GM18505 (cell line): ENCODE measurements at regions not wholly inside any gene's neighbourhood (a gene's known extent, or its start where the extent isn't known, plus 50 kb on each side); places are given as distances from the start of the nearest gene placed in this dataset.

Source experiments
- ATAC-seq: cut with Tn5 transposase; IDR thresholded peaks from one replicate; pipeline ENCODE4 v1.9.1; 2021; ENCODE audit not compliant: unreplicated experiment
- POLR2A ChIP-seq: IDR thresholded peaks from 4 replicates; pipeline ENCODE4 v1.6.1; 2011; ENCODE audit warnings: borderline replicate concordance; ENCODE audit not compliant: insufficient read depth, insufficient read length; ENCODE audit errors: extremely low read depth

DNA sequence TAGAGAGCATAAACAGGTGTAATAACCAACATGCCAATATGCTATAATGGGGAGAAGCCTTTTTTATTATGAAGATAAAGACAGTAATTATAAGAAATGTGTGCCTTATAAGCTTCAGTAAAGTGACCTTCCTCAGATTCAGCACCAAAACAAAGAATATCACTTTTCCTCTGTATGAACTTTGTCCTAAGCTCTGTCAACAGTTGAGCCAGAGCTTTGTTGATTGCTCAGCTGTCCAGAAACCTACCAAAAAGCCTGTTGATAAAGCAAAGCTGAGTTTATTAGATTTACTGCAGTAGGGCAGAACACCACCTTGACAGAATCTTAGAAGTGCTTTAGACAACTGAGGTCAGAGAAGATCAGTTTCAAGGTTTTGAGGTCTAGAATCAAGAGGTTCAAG lies 635.3 kb downstream of the EDEM1 start:
- ATAC-seq, result no peak
- no peak for TF ChIP-seq POLR2A

DNA sequence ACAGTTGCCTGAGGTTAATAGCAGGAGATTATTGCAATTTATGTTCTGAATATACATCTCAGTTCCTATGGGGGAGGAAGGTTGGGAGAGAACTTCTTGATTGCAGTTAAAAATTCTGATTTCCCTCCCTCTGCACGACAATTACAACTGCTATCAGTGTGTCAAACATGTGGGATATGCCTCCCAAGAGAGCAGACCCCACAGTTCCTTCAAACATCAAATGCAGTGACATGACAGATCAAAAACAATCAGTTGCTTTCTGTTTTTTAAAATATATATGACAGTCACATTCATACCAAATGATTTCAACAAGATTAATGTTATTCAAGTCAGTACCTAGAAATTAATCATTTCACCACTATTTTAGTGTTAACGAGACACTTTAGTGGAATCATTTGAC lies 639.0 kb downstream of the EDEM1 start:
- TF ChIP-seq POLR2A, result no peak
- ATAC-seq, result no peak

DNA sequence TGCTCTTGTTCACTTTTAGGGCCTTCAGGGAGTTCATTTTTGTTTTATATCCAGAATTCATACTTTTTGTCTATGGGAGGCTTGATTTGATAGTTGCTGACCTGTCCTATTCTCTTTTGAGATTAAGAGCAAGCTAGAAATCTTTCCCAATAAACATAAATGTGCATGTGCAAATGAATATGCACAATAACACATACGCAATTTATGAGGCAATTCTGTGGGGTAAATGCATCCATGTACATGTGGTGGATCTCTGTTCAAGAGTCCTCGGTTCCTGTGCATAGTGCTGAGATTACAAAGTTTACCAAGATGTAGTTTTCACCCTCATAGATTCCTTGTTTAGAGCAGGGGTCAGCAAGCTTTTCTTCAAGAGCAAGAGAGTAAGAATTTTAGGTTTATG lies 640.7 kb downstream of the EDEM1 start:
- no peak for TF ChIP-seq POLR2A
- ATAC-seq, result no peak

DNA sequence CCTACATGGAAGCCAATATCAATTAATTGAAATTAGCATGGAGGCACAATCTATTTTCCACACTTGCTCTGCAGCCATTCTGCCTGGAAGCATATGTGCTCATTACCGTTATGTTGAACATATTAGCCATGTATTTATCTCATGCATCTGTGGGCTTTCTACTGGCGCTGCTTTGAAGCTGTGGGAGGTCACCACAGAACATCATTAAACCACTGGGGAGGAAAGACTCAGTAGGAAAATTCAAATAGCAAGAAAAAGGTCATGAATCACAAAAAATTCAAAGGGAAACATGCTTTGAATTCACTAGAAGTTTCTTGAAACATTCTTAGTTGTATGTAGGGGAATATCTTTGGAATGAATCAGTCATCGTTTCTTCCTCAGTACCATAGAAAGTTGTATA lies 652.5 kb downstream of the EDEM1 start:
- TF ChIP-seq POLR2A, result no peak
- ATAC-seq, result no peak

DNA sequence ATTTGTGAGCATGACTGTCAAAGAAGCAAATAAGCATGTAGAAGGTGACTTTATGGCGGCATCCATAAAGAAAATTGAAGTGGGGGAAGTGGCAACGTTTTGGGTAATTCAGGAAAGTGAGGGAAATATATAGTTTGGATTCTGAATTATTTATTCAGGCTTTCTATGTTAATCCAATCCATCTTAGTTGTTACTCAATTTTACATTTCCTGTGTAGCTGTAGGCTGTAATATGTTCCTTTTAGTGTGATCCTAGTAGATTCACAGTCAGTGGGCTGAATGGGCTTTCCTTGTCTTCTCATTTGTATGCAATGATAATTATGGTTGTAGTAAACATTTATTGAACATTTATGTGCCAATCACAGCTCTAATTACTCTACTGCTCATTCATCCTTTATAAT lies 654.1 kb downstream of the EDEM1 start:
- no peak for ATAC-seq
- TF ChIP-seq POLR2A, result no peak

DNA sequence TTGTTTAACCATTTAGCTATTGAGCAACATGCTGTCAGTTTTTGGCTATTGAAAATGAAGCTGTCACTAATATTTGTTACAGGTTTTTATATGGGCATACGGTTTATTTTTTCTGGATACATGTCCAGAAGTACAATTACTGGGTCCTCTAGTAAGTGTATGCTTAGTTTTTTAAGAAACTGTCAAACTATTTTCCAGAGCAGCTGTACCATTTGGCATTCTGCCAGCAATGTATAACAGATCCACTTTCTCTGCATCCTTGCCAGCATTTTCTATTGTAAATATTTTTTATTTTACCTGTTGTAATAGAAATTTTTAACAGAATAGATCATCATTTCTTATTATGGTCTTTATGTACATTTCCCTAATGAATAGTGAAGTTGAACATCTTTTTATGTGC lies 658.8 kb downstream of the EDEM1 start:
- no peak for ATAC-seq
- TF ChIP-seq POLR2A, result no peak

DNA sequence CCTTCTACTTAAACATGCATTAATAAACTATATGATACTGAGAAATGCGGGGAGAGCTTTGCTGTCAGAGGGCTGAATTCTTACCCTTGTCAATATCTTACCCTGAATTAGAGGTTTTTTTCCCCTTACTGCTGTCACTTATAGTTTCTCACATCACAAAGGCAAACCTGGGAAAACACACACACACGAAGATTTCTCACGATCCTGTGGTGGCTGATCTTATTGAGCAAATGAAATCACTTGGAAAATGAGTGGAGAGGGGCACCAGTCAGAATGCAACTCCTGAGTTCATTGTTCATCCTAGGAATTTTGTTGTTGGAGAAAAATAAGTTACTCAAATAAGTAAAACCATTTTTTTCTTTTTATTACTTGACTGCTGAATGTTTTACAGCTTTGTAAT lies 673.6 kb downstream of the EDEM1 start:
- no peak for TF ChIP-seq POLR2A
- ATAC-seq, result no peak

DNA sequence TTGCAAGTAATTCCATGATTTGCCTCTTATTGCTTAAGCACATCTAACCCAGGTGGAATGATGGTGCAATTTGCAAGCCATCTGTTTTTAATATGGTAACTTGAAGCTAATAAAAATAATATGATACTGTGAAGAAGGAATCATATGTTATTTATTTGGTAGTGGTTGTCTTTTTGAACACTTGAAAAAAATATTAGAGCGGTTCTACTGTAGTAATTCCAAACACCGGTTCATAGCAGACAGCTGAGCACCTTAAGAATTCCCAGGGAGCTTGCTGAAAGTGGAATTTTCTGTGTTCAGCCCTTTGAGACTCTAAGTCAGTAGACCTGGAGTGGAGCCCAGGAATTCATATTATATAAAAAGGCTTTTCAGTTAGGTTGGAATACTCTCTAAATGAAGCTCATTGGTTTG lies 687.4 kb downstream of the EDEM1 start:
- TF ChIP-seq POLR2A, result no peak
- ATAC-seq, result no peak

DNA sequence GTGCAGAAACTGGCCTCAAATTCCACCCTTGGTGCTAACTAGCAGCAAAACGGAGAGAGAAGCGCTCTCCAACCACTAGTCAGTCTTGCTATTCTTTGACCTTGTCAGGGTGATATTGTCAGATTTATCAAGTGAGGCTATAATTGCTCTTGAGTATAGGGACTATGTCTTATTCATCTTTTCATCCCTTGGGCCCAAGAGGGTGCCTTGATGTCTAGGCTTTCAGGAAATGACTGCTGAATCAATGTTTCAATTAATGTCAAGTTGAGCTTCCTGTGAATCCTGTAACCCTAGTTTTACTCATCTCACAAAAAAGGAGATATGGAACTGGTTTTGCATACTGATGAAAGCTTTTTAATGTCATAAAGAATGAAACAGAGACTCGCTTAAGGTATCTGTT lies 701.3 kb downstream of the EDEM1 start:
- ATAC-seq, result no peak
- no peak for TF ChIP-seq POLR2A

DNA sequence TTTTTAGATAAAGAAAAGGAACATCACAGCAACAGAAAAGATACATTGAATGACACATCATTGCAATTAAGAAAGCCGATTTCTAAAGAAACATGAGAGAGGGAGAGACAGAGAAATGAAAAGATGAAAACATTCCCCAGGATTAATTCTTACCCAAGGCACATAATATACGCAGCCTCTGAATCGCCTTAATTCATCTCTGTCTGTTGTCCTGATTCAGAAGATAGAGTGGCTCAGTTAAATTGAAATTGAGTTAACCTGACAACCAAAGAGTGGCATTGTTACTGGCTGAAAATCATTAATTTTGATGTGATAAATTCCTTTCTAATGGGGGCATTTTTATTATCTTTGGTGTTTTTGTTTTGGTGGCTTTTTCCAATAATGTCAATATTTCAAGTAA lies 701.9 kb downstream of the EDEM1 start:
- ATAC-seq, result no peak
- no peak for TF ChIP-seq POLR2A

DNA sequence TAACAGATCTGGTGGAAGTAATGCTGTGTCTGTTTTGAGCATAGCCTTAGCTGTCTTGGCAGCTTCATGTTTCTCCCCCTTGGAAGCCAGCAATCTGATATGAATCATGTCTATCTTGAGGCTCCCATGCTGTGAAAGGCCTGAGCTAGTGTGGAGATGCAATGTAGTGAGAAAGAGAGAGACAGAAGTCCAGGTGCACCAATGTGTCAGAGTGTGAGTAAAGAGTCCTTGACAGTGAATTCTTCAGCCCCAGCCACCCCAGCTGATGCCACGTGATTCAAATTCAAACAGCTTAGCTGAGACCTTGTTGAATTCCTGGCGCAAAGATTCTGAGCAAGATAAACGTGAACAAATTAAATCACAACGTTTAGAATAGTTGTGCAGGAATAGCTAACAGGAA lies 704.2 kb downstream of the EDEM1 start:
- ATAC-seq, result no peak

DNA sequence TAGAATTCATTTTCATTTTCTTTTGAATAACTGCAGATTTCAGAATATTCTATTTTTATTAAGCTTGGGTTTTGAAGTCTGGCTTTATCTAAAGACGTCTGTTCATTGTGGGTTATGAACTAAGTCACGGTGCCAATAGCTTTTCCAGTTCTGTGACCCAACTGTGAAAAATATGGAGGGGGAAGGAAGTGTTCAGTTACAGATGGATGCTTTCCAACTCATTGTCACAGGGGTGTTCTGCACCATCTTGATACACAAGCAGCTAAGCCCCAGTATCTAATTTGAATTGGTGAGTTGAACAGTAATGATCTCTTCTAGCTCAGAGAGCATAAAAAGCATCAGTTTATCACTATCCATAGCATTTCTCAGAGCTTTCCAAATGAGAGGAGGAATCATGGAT lies 710.6 kb downstream of the EDEM1 start:
- no peak for TF ChIP-seq POLR2A
- no peak for ATAC-seq

More for the DNA sequence above, 704.2 kb downstream of the EDEM1 start:
- no peak for TF ChIP-seq POLR2A

DNA sequence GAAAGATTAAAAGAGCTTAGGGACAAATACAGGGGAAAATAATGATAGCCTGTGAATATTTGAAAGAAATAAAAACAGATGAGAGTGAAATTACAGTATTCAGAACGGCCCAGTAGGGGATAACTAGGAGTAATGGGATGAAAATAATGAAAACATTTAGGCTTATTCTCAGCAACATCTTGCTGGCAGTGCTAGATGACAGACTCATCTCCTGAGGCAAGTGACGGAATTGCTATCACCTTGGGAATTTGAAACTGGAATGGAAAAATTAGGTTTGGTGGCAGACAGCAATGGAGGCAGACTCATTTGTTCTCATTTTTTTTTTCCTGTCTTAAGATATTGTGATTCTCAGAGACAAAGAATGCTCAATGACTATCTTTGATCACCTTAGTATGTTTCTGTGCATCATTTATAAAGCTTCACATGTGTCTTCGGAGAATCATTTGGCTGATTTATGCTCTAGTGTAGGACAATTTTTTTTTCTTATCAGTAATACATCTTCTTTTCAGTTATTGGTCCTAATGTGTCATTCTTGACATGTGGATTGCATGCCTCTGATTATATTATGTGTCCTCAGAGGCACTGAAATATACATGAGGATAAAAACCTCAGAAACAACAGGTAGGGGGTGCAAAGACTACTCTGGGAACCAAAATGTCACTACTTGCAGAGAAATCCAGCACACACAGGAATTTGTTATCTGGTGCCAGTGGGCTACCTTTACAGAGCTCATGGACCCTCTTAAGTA lies 711.7 kb downstream of the EDEM1 start:
- no peak for TF ChIP-seq POLR2A
- ATAC-seq, result no peak

DNA sequence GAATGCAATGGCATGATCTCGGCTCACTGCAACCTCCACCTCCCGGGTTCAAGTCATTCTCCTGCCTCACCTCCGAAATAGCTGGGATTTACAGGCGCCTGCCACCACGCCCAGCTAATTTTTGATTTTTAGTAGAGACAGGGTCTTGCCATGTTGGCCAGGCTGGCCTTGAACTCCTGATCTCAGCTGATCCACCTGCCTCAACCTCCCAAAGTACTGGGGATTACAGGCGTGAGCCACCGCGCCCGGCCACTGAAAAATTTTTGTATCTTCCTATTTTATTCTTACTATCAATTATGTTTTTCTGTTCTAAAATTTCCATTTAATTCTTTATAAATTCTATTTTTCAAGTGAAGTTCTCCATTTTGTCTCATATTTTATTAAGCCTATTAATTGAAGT lies 730.4 kb downstream of the EDEM1 start:
- no peak for ATAC-seq
- TF ChIP-seq POLR2A, result no peak

DNA sequence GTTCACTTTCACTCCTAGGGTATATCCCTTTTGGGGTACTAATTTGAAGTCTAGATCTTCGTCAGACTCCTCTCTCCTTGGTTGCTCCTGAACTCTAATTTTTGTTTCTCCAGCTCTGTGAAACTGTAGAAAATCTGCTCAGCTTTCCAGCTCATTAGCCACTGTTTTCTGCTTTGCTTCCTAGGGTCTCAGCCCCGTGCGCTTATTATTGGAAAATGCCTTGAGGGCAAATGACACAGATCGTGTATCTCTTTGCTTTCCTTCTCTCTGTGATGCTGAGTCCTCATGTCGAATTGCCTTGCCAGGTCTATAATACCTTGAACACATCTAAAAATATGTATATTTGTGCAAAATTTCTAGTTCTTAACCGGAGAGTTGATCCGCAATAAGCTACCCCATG lies 731.1 kb downstream of the EDEM1 start:
- no peak for TF ChIP-seq POLR2A
- no peak for ATAC-seq
